ENCODE measurements at regions not wholly inside any gene's neighbourhood (a gene's known extent, or its start where the extent isn't known, plus 50 kb on each side); places are given as distances from the start of the nearest gene placed in this dataset.

GRCh38 chr13:108083056-108083455, 132.3 kb downstream of the LIG4 start:
- TF ChIP-seq POLR2AphosphoS5 (IDR thresholded peaks at IDR 0.05) (no peak), CTCF (IDR thresholded peaks at IDR 0.05) (no peak)
